GM10248 (cell line): ENCODE measurements at regions not wholly inside any gene's neighbourhood (a gene's known extent, or its start where the extent isn't known, plus 50 kb on each side); places are given as distances from the start of the nearest gene placed in this dataset.

Experiments used
- CTCF ChIA-PET: fragments of 300-600 bp; sonication (Branson Sonifier 250); formaldehyde crosslinking; extraction: SDS; loops from one replicate; lab custom pipeline; 2021; ENCODE audit warnings: antibody characterized with exemption; lab: Yijun Ruan, JAX
- POLR2A ChIA-PET: fragments of 350-650 bp; sonication (Branson Sonifier 250); formaldehyde crosslinking; extraction: SDS; loops from one replicate; lab custom pipeline; 2020; ENCODE audit warnings: antibody characterized with exemption; lab: Yijun Ruan, JAX
- DNase-seq: peaks from one replicate; pipeline ENCODE4 v3.0.0; 2012; ENCODE audit errors: extremely low spot score
- TF ChIP-seq, protein P1 (sequence below): IDR thresholded peaks from 2 replicates; pipeline ENCODE4 v1.5.1; 2012; ENCODE audit warnings: mild to moderate bottlenecking, low read depth; ENCODE audit errors: extremely low read depth, missing control alignments, control extremely low read depth

DNA sequence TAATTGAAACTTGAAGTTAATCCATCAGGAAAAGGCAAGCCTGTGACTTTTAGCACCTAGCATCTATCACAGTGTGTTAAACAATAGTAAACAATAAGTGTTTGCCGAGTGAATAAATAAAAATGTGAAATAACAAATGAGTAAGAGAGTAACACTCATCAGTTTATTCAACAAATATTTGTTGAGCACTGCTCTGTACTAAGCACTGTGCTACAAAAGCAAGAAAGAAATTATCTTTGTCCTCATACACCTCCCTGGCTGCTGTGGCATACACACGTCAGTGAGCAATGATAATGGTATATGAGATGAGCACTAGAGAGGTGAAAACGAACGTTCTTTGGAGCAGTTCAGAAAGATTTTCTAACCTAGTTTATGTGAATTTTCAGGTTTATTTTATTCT, 295.0 kb upstream of the LRRC7 start:
- TF ChIP-seq, protein P1, sequence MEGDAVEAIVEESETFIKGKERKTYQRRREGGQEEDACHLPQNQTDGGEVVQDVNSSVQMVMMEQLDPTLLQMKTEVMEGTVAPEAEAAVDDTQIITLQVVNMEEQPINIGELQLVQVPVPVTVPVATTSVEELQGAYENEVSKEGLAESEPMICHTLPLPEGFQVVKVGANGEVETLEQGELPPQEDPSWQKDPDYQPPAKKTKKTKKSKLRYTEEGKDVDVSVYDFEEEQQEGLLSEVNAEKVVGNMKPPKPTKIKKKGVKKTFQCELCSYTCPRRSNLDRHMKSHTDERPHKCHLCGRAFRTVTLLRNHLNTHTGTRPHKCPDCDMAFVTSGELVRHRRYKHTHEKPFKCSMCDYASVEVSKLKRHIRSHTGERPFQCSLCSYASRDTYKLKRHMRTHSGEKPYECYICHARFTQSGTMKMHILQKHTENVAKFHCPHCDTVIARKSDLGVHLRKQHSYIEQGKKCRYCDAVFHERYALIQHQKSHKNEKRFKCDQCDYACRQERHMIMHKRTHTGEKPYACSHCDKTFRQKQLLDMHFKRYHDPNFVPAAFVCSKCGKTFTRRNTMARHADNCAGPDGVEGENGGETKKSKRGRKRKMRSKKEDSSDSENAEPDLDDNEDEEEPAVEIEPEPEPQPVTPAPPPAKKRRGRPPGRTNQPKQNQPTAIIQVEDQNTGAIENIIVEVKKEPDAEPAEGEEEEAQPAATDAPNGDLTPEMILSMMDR = no peak
- CTCF ChIA-PET = no interaction called here
- DNase-seq = no peak
- POLR2A ChIA-PET = no interaction called here

DNA sequence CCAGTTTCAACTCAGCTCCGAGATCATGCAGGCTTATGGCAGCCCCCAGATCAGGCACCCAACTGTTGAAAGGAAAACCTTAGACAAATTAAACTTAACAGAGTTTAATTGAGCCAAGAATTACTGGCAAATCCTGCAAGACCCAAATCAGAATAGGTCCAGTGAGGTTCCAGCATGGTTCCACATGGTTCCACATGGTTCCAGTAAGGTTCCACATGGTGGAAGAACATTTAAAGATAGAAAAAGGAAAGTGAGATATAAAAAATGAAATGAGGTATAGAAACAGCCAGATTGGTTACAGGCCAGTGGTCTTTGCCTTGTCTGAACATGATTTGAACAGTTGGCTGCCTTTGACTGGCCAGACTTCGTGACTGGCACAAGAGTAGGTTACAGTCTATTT, 288.8 kb upstream of the LRRC7 start:
- CTCF ChIA-PET = no interaction called here

DNA sequence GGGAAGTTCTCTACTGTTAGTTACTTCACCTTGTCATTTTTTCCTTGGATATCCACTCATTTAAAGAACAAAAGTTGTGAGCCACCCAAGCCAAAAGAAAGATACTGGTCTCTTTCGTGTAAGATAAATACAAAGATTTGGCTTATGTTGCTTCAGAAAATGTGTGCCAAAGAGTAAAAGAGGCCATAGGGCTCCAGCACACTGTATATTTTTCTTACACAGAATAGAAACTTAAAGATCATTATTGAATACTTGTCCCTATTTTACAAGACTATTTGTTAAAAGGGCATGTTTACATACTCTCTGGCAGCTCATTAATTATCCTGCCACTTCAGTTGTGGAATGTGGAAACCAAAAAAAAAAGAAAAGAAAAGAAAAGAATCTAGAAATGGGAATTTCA, 284.2 kb upstream of the LRRC7 start:
- CTCF ChIA-PET = no interaction called here
- no peak for DNase-seq
- POLR2A ChIA-PET = no interaction called here
- TF ChIP-seq, protein P1 = no peak

More for the DNA sequence above, 288.8 kb upstream of the LRRC7 start:
- DNase-seq = no peak
- TF ChIP-seq, protein P1 = no peak
- POLR2A ChIA-PET = no interaction called here

DNA sequence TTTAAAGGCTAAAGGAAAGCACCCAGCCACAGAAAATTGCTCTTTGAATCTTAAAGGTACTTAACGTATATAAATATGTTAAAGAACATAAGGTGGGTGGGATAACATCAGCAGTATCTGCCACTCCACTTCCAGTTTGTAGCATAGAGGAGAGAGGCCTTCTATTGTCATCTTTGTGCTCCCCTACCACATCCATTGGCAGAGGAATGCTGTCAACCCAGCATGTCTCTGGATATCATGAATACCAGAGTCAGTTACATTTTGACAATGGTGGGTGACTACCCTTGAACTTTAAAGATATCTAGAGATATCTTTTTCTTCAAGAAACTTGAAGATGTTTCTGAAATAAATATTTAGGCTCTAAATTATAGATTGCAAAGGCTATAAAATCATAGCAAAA, 283.2 kb upstream of the LRRC7 start:
- no peak for DNase-seq
- ChIA-PET CTCF (no interaction called here), POLR2A (no interaction called here)
- TF ChIP-seq, protein P1 = no peak

DNA sequence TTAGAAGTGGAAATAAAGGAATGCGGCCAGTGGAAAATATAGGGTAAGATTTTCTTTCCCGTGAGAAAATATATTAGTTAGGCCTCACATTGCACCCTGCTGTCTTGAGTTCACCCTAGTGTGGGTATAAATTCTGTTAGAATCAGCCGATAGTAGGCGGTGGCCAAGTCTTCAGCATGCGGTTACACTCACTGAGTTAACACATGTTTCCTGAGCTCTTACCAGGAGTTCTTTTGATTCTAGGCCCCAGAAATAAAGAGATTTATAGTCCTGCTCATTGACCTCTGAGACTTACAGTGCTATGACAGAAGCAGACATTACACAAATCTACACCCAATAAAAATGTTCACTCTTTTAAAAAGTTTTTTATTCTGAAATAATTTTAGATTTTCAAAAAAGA, 279.3 kb upstream of the LRRC7 start:
- ChIA-PET CTCF (no interaction called here), POLR2A (no interaction called here)
- TF ChIP-seq, protein P1 = no peak
- no peak for DNase-seq

DNA sequence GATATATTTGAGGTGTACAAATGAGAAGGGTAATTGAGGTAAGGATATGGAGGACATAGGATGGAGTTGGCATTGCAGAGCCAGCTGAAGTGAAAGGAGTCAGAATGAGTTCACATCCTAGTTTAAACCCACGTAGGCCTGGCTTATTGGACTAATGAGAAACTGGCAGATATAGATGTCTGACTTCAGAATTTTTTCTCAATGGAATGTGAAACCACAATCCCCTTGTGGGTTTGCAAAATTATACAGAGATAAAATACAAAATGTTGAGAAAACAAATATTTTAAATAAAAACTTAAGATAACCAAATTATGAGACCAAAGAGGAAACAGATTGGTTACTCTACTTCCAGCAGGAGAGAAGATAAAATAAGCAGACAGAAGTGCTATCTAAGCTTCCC, 277.4 kb upstream of the LRRC7 start:
- DNase-seq = no peak
- POLR2A ChIA-PET = no interaction called here
- TF ChIP-seq, protein P1 = no peak
- CTCF ChIA-PET = no interaction called here

DNA sequence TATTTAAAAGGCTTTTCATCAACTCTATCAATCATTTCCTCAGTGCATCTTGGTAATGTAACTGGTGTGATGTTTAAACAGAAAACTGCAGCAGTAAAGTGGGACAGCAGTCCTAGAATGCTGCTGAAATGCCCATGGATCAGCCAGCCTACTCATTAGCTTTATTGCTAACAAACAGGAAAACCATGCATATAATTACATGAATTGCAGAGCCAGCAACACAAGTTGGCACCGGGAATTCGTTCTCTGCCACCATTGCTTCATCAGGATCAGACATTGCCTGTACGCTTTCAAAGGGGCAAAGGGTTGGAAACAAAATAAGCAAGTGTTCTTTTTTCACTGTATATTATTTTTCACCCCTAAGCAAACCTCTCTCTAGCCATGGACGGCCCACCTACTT, 276.2 kb upstream of the LRRC7 start:
- CTCF ChIA-PET = no interaction called here
- POLR2A ChIA-PET = no interaction called here
- TF ChIP-seq, protein P1 = no peak
- no peak for DNase-seq
